SK-N-SH (cell line): ENCODE measurements at regions not wholly inside any gene's neighbourhood (a gene's known extent, or its start where the extent isn't known, plus 50 kb on each side); places are given as distances from the start of the nearest gene placed in this dataset.

Experiments
- CTCF ChIA-PET: fragments of 300-600, 350-600 bp; formaldehyde crosslinking; extraction: SDS; loops from one replicate; lab custom pipeline; 2021; lab: Yijun Ruan, JAX
- POLR2A ChIA-PET: fragments of 350-600 bp; sonication (Branson Sonifier 250); formaldehyde crosslinking; extraction: SDS; loops from one replicate; lab custom pipeline; 2020; ENCODE audit warnings: antibody characterized with exemption, inconsistent platforms; lab: Yijun Ruan, JAX
- DNase-seq: peaks from one replicate; pipeline ENCODE4 v3.0.0; 2012
- H2AFZ ChIP-seq: fragments of 200-600 bp; sonication (generic); 2 replicates; pipeline ENCODE4 v1.8.1; 2016; ENCODE audit warnings: antibody characterized with exemption, mild to moderate bottlenecking, low read depth
- H3F3A ChIP-seq: fragments of 200-600 bp; sonication (generic); replicated peaks from 2 replicates; pipeline ENCODE3; 2016; ENCODE audit warnings: antibody characterized with exemption, mild to moderate bottlenecking; ENCODE audit not compliant: insufficient read depth
- H3K27ac ChIP-seq, 2 experiments: fragments of 200-500 bp in 1 of 2; fragments of 200-600 bp in 1 of 2; sonication (Bioruptor generic) in 1 of 2; sonication (generic), shearing (Covaris generic) in 1 of 2; 2 replicates each; pipeline versions ENCODE4 v1.5.1 to v1.6.1; 2014 to 2016; ENCODE audit warnings: low read depth in 2 of 2, inconsistent platforms in 1 of 2, low read length in 1 of 2, mild to moderate bottlenecking in 1 of 2, mixed read lengths in 1 of 2
- H3K27me3 ChIP-seq: fragments of 200-600 bp; sonication (generic), shearing (Covaris generic); 2 replicates; pipeline ENCODE4 v1.6.1; 2016; ENCODE audit warnings: mixed run types; ENCODE audit not compliant: insufficient read depth
- H3K36me3 ChIP-seq, 2 experiments: fragments of 200-500 bp in 1 of 2; fragments of 200-600 bp in 1 of 2; sonication (Bioruptor generic) in 1 of 2; sonication (generic) in 1 of 2; replicated peaks in 1 of 2; 2 replicates each; pipeline versions ENCODE3 to v1.5.1; 2014 to 2016; ENCODE audit warnings: low read length in 1 of 2, mild to moderate bottlenecking in 1 of 2; ENCODE audit not compliant: insufficient read depth in 2 of 2, control insufficient read depth in 1 of 2
- H3K4me1 ChIP-seq, 2 experiments: fragments of 200-500 bp in 1 of 2; fragments of 200-600 bp in 1 of 2; sonication (Bioruptor generic) in 1 of 2; sonication (generic), shearing (Covaris generic) in 1 of 2; 2 replicates each; pipeline versions ENCODE4 v1.5.1 to v1.6.1; 2014 to 2016; ENCODE audit warnings: low read depth in 1 of 2, low read length in 1 of 2, mixed run types in 1 of 2; ENCODE audit not compliant: insufficient read depth in 2 of 2, control insufficient read depth in 1 of 2
- H3K4me2 ChIP-seq: fragments of 200-600 bp; sonication (generic), shearing (Covaris generic); 2 replicates; pipeline ENCODE4 v1.6.1; 2017; ENCODE audit warnings: mixed run types
- H3K4me3 ChIP-seq, 2 experiments: fragments of 200-500 bp in 1 of 2; fragments of 200-600 bp in 1 of 2; sonication (Bioruptor generic) in 1 of 2; sonication (generic), shearing (Covaris generic) in 1 of 2; 2 replicates each; pipeline versions ENCODE4 v1.5.1 to v1.8.1; 2014 to 2016; ENCODE audit warnings: low read depth in 2 of 2, inconsistent platforms in 1 of 2, low read length in 1 of 2, mild to moderate bottlenecking in 1 of 2, mixed read lengths in 1 of 2, moderate library complexity in 1 of 2
- H3K79me2 ChIP-seq: fragments of 200-600 bp; sonication (generic); 2 replicates; pipeline ENCODE4 v1.8.1; 2017; ENCODE audit warnings: mild to moderate bottlenecking; ENCODE audit not compliant: insufficient read depth
- H3K9ac ChIP-seq: fragments of 200-600 bp; sonication (generic); 2 replicates; pipeline ENCODE4 v1.6.1; 2017; ENCODE audit warnings: mixed run types
- H3K9me2 ChIP-seq: fragments of 200-600 bp; sonication (generic); 2 replicates; pipeline ENCODE4 v1.6.1; 2017; ENCODE audit warnings: mixed run types
- H3K9me3 ChIP-seq: fragments of 200-600 bp; sonication (generic); 2 replicates; pipeline ENCODE4 v1.6.1; 2017; ENCODE audit warnings: mixed run types, mild to moderate bottlenecking, moderate library complexity
- H4K20me1 ChIP-seq: fragments of 200-600 bp; sonication (generic); 2 replicates; pipeline ENCODE4 v1.6.1; 2017; ENCODE audit warnings: mild to moderate bottlenecking, mixed run types; ENCODE audit not compliant: insufficient read depth
- EP300 ChIP-seq, 2 experiments: IDR thresholded peaks; 2 replicates each; pipeline versions ENCODE4 v1.4.0 to v1.6.1; 2012; ENCODE audit warnings: borderline replicate concordance in 1 of 2, low read depth in 1 of 2, low read length in 1 of 2
- FOXJ3 ChIP-seq: sonication (generic); formaldehyde crosslinking; IDR thresholded peaks from 2 replicates; pipeline ENCODE4 v1.5.1; 2020; ENCODE audit warnings: mild to moderate bottlenecking, missing genetic modification reagents
- GATA2 ChIP-seq: sonication (generic); formaldehyde crosslinking; IDR thresholded peaks from 2 replicates; pipeline ENCODE4 v1.5.0; 2020; ENCODE audit warnings: mild to moderate bottlenecking, missing genetic modification reagents
- NFIC ChIP-seq: IDR thresholded peaks from 2 replicates; pipeline ENCODE4 v1.4.0; 2012; ENCODE audit warnings: borderline replicate concordance
- REST ChIP-seq: IDR thresholded peaks from 2 replicates; pipeline ENCODE4 v1.6.1; 2012; ENCODE audit warnings: mild to moderate bottlenecking, low read depth, low read length, moderate library complexity
- RFX5 ChIP-seq: IDR thresholded peaks from 2 replicates; pipeline ENCODE4 v1.6.1; 2012; ENCODE audit warnings: mild to moderate bottlenecking, improper control_type of control experiment, low read length
- SIN3A ChIP-seq: IDR thresholded peaks from 2 replicates; pipeline ENCODE4 v1.6.1; 2012; ENCODE audit warnings: low read depth, mild to moderate bottlenecking, low read length, moderate library complexity, borderline replicate concordance
- SMC3 ChIP-seq: IDR thresholded peaks from 2 replicates; pipeline ENCODE4 v1.6.1; 2012; ENCODE audit warnings: low read depth, low read length, improper control_type of control experiment
- TAF1 ChIP-seq: IDR thresholded peaks from 2 replicates; pipeline ENCODE4 v1.6.1; 2012; ENCODE audit warnings: low read depth, mild to moderate bottlenecking, low read length, moderate library complexity, borderline replicate concordance
- TEAD4 ChIP-seq: IDR thresholded peaks from 2 replicates; pipeline ENCODE4 v1.4.0; 2012; ENCODE audit warnings: mild to moderate bottlenecking, borderline replicate concordance; ENCODE audit not compliant: insufficient read depth
- USF1 ChIP-seq: IDR thresholded peaks from 2 replicates; pipeline ENCODE4 v1.4.0; 2012; ENCODE audit warnings: low read depth, borderline replicate concordance
- USF2 ChIP-seq: fragments of 150-350 bp; IDR thresholded peaks from 2 replicates; pipeline ENCODE4 v1.6.1; 2017; ENCODE audit warnings: antibody characterized with exemption, low read length, low read depth, borderline replicate concordance
- YY1 ChIP-seq: IDR thresholded peaks from 2 replicates; pipeline ENCODE4 v1.4.0; 2012; ENCODE audit warnings: low read depth, mild to moderate bottlenecking
- WGBS: methylation state at CpG from one replicate; pipeline ENCODE4 v1.1.6; 2017; ENCODE audit warnings: low lambda C conversion rate; 5-methylcytosine and 5-hydroxymethylcytosine counted together
- TF ChIP-seq, protein P1 (sequence below): fragments of 150-350 bp; IDR thresholded peaks from 2 replicates; pipeline ENCODE4 v1.6.1; 2016; ENCODE audit warnings: mild to moderate bottlenecking, low read depth, low read length
- TF ChIP-seq, protein P2 (sequence below): IDR thresholded peaks from 2 replicates; pipeline ENCODE4; 2012

DNA sequence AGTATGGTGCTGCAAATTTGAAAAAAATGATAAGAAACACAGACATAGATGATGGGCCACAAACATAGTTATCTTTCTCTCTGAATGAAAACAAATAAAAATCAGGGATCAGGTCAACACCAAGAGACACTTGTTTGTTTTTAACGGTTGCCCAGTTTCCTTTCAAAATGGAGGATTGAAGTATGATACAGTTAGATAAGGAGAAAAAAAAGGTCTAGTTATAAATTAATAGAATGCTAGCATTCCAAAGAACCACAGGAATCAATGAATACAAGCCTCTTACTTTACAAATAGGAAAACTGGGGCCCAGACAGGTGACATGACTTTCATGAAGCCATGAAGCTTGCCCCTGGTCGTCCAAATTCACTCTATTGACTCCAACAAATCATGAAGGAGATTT, 305.1 kb downstream of the ZNF621 start:
- CTCF ChIA-PET: no interaction called here
- Histone ChIP-seq H3K9ac (no peak overlapping the region), H3F3A (no peaks in the 10 kb centered on the region), H3K27me3 (no peaks in the 10 kb centered on the region), H3K4me3 (no peak overlapping the region), H2AFZ (no peak overlapping the region), H3K9me2 (no peaks in the 10 kb centered on the region), H3K79me2 (no peaks in the 10 kb centered on the region), H3K36me3 (no peaks in the 10 kb centered on the region), H4K20me1 (no peaks in the 10 kb centered on the region), H3K27ac (no peak overlapping the region), H3K4me2 (no peak overlapping the region), H3K4me1 (no peaks in the 10 kb centered on the region), H3K9me3 (no peaks in the 10 kb centered on the region)
- 26% methylated on average over 2 of the region's 2 CpGs for WGBS
- no peak for DNase-seq
- TF ChIP-seq USF2 (no peak), TAF1 (no peak), RFX5 (no peak), SIN3A (no peak), USF1 (no peak), FOXJ3 (CRISPR knock-in tag) (no peak), REST (no peak), NFIC (no peak), EP300 (IDR thresholded peaks at IDR 0.05; ENCODE audit: borderline replicate concordance in 1 of 2, low read depth in 1 of 2, low read length in 1 of 2) (no peak), TEAD4 (no peak), YY1 (no peak), GATA2 (CRISPR knock-in tag) (no peak), SMC3 (no peak)
- TF ChIP-seq, protein P1, sequence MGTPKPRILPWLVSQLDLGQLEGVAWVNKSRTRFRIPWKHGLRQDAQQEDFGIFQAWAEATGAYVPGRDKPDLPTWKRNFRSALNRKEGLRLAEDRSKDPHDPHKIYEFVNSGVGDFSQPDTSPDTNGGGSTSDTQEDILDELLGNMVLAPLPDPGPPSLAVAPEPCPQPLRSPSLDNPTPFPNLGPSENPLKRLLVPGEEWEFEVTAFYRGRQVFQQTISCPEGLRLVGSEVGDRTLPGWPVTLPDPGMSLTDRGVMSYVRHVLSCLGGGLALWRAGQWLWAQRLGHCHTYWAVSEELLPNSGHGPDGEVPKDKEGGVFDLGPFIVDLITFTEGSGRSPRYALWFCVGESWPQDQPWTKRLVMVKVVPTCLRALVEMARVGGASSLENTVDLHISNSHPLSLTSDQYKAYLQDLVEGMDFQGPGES: no peak
- TF ChIP-seq, protein P2, sequence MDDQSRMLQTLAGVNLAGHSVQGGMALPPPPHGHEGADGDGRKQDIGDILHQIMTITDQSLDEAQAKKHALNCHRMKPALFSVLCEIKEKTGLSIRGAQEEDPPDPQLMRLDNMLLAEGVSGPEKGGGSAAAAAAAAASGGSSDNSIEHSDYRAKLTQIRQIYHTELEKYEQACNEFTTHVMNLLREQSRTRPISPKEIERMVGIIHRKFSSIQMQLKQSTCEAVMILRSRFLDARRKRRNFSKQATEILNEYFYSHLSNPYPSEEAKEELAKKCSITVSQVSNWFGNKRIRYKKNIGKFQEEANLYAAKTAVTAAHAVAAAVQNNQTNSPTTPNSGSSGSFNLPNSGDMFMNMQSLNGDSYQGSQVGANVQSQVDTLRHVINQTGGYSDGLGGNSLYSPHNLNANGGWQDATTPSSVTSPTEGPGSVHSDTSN: no peak
- POLR2A ChIA-PET: no interaction called here
